ENCODE measurements at regions not wholly inside any gene's neighbourhood (a gene's known extent, or its start where the extent isn't known, plus 50 kb on each side); places are given as distances from the start of the nearest gene placed in this dataset.
"Not testable (repeated sequence)": the region's sequence is repeated elsewhere in the genome, so short reads cannot be mapped to it uniquely, and the experiment has no call there.

DNA sequence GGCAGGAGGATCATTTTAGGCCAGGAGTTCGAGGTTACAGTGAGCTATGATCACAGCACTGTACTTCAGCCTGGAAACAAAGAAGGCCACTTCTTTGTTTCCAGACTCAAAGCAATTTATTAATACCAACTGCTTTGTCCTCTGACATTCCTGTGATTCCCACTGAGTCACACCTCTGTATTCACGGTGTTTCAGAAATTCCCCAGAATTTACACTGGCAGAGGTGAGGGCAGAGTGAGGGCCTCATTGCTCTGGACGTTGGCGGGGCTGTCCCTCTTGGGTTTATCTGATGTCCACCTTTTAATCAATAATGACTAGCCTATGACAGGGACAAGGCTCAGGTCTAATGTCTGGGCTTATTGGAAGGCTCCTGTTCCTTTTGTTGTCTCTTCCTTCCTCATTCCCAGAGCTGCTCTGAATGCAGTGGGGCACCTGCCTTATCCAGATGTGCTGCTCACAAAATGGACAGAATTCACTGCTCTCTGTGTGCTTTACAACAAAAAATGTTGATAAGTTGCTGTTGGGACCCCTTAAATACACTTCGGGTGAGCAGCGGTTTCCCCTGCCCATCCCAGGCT, 160.1 kb downstream of the BCL2L11 start:
- in situ Hi-C loops (cut with HindIII; ENCODE audit: low pct_unique_long_range_greater_than_20kb, low sequenced_read_pairs): not testable (repeated sequence)

GRCh38 chr2:111282162-111282561, 161.4 kb downstream of the BCL2L11 start:
- H3K4me3 ChIP-seq (ENCODE audit: low read depth in 2 of 2, low read length in 2 of 2); intact Hi-C loops (cut with micrococcal nuclease; ENCODE audit: unreplicated experiment); POLR2A ChIA-PET; BruUV-seq (replicated peaks); H3K9me3 ChIP-seq (ENCODE audit: control insufficient read depth, insufficient read depth, low read depth, low read length); H3K36me3 ChIP-seq (ENCODE audit: control insufficient read depth, insufficient read depth, low read length); H3K4me1 ChIP-seq (ENCODE audit: control insufficient read depth, insufficient read depth, low read length); H3K27me3 ChIP-seq (ENCODE audit: control insufficient read depth, insufficient read depth, low read length); in situ Hi-C loops (cut with HindIII; ENCODE audit: low pct_unique_long_range_greater_than_20kb, low sequenced_read_pairs); H3K27ac ChIP-seq (ENCODE audit: low read length); DNase-seq (ENCODE audit: low read depth, low spot score); CTCF ChIA-PET; ATAC-seq: not testable (repeated sequence)

More for the DNA sequence above, 160.1 kb downstream of the BCL2L11 start:
- H3K27ac ChIP-seq (ENCODE audit: low read length); DNase-seq (ENCODE audit: low read depth, low spot score); BruUV-seq (replicated peaks); intact Hi-C loops (cut with micrococcal nuclease; ENCODE audit: unreplicated experiment); POLR2A ChIA-PET; CTCF ChIA-PET; H3K36me3 ChIP-seq (ENCODE audit: control insufficient read depth, insufficient read depth, low read length); H3K4me1 ChIP-seq (ENCODE audit: control insufficient read depth, insufficient read depth, low read length); H3K27me3 ChIP-seq (ENCODE audit: control insufficient read depth, insufficient read depth, low read length); H3K4me3 ChIP-seq (ENCODE audit: low read depth in 2 of 2, low read length in 2 of 2); H3K9me3 ChIP-seq (ENCODE audit: control insufficient read depth, insufficient read depth, low read depth, low read length): not testable (repeated sequence)
- ATAC-seq: peak; percentile 34; the same call in 1 of the 2 replicates

DNA sequence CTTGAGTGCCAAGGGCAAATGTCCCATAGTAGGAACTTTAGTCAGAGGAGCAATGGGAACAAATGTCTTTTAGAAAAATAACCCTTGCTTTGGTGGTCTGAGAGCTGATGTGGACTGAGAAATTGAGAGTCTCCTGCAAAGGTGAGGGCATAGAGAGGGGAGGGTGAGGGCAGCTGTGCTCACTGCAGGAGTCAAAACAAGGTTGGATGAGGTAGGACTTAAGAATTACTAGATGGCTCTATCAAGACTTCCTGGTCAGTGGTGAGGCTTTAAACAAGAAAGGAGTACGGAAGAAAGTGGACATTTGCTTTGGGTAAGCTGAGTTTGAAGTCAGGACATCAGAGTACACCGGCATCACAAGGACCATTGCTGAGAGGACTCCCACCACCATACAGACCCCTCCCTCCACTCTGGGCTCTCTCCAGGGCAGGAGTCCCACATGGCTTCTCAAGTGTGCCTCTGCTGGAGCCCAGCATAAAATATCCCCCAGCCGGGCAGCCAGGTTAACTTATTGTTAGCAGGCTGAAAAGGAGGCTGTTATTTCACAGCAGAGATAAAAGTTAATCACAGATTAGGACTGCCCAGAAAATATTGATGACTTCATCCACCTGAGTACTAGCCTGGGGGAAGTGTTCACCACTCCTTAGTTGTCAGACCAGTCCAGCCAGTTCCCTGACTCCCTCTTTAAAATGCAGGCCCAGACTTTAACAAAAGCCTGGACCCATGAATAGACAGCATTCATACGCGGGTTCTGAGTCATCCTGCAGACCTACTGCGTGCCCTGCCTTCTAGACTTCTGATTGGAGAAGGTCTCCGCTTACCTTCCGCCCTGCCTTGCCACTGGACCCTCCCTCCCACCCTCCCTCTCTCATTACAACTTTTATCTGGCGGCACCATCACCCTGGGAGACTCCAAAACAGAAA, 167.2 kb downstream of the BCL2L11 start:
- H3K9me3 ChIP-seq (ENCODE audit: control insufficient read depth, insufficient read depth, low read depth, low read length); ATAC-seq; DNase-seq (ENCODE audit: low read depth, low spot score); H3K27me3 ChIP-seq (ENCODE audit: control insufficient read depth, insufficient read depth, low read length); intact Hi-C loops (cut with micrococcal nuclease; ENCODE audit: unreplicated experiment); BruUV-seq (replicated peaks); H3K36me3 ChIP-seq (ENCODE audit: control insufficient read depth, insufficient read depth, low read length); H3K4me3 ChIP-seq (ENCODE audit: low read depth in 2 of 2, low read length in 2 of 2); H3K4me1 ChIP-seq (ENCODE audit: control insufficient read depth, insufficient read depth, low read length); H3K27ac ChIP-seq (ENCODE audit: low read length); POLR2A ChIA-PET; in situ Hi-C loops (cut with HindIII; ENCODE audit: low pct_unique_long_range_greater_than_20kb, low sequenced_read_pairs); CTCF ChIA-PET: not testable (repeated sequence)

GRCh38 chr2:111290370-111290769, 169.7 kb downstream of the BCL2L11 start:
- H3K36me3 ChIP-seq (ENCODE audit: control insufficient read depth, insufficient read depth, low read length); ATAC-seq; H3K27me3 ChIP-seq (ENCODE audit: control insufficient read depth, insufficient read depth, low read length); H3K27ac ChIP-seq (ENCODE audit: low read length); BruUV-seq (replicated peaks); DNase-seq (ENCODE audit: low read depth, low spot score); in situ Hi-C loops (cut with HindIII; ENCODE audit: low pct_unique_long_range_greater_than_20kb, low sequenced_read_pairs); CTCF ChIA-PET; POLR2A ChIA-PET; H3K4me3 ChIP-seq (ENCODE audit: low read depth in 2 of 2, low read length in 2 of 2); H3K4me1 ChIP-seq (ENCODE audit: control insufficient read depth, insufficient read depth, low read length); H3K9me3 ChIP-seq (ENCODE audit: control insufficient read depth, insufficient read depth, low read depth, low read length); intact Hi-C loops (cut with micrococcal nuclease; ENCODE audit: unreplicated experiment): not testable (repeated sequence)

DNA sequence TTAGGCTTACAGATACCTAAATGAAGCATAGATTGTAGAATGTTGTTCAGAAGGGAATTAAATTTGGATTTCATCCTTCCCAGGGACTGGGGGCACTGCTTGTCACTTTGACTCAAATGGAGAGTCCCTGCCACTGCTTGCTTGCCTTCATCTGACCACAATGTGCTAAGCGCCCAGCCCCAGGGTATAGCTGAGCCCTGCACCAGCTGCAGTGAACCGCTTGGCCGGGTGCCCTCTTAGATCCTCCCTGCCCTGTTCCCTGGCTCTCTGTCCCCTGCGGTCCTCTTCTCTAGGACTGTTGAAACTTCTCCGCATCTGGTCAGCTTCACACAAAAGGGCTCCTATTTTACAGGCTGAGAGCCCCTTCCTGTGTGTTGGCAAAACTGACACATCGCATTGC, 170.9 kb downstream of the BCL2L11 start:
- H3K4me3 ChIP-seq (ENCODE audit: low read depth in 2 of 2, low read length in 2 of 2); CTCF ChIA-PET; H3K36me3 ChIP-seq (ENCODE audit: control insufficient read depth, insufficient read depth, low read length); H3K9me3 ChIP-seq (ENCODE audit: control insufficient read depth, insufficient read depth, low read depth, low read length); H3K27me3 ChIP-seq (ENCODE audit: control insufficient read depth, insufficient read depth, low read length); DNase-seq (ENCODE audit: low read depth, low spot score); H3K4me1 ChIP-seq (ENCODE audit: control insufficient read depth, insufficient read depth, low read length); BruUV-seq (replicated peaks); intact Hi-C loops (cut with micrococcal nuclease; ENCODE audit: unreplicated experiment); ATAC-seq; H3K27ac ChIP-seq (ENCODE audit: low read length); POLR2A ChIA-PET; in situ Hi-C loops (cut with HindIII; ENCODE audit: low pct_unique_long_range_greater_than_20kb, low sequenced_read_pairs): not testable (repeated sequence)

DNA sequence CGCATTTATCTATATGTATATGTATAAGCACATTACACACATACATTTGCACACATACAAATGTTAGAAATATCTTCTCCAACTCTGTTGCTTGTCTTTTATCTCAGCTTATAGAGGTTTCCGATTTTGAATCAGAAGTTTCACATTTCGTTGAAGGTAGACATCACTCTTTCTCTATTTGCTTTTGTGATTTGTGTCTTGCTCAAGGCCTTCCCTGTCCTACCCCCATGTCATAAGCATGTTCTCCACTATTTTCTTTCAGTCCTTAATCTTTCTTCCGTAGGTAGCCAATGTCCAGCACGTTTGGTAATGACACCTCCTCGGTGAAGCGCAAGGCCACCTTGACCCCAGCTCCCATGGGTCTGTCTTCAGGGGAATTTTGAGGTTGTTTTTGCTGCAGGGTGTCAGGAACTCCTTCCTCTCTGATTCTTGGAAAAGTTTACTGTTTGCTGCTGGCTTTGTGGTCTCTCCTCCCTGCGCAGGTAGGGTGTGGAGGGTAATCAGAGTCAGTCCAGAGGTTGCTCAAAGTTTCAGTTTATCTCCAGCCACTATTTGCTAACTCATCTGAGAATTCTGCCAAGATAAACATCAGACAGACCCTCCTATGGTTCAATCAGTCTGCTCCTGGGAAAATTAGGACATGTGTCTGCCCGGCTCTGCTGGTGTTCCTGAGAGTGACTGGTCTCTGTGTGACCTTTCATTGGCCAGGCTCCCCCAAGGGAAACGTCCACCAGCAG, 171.7 kb downstream of the BCL2L11 start:
- in situ Hi-C loops (cut with HindIII; ENCODE audit: low pct_unique_long_range_greater_than_20kb, low sequenced_read_pairs); H3K4me1 ChIP-seq (ENCODE audit: control insufficient read depth, insufficient read depth, low read length); CTCF ChIA-PET; intact Hi-C loops (cut with micrococcal nuclease; ENCODE audit: unreplicated experiment); POLR2A ChIA-PET; H3K27me3 ChIP-seq (ENCODE audit: control insufficient read depth, insufficient read depth, low read length); H3K4me3 ChIP-seq (ENCODE audit: low read depth in 2 of 2, low read length in 2 of 2); H3K36me3 ChIP-seq (ENCODE audit: control insufficient read depth, insufficient read depth, low read length); ATAC-seq; H3K27ac ChIP-seq (ENCODE audit: low read length); BruUV-seq (replicated peaks); DNase-seq (ENCODE audit: low read depth, low spot score); H3K9me3 ChIP-seq (ENCODE audit: control insufficient read depth, insufficient read depth, low read depth, low read length): not testable (repeated sequence)

DNA sequence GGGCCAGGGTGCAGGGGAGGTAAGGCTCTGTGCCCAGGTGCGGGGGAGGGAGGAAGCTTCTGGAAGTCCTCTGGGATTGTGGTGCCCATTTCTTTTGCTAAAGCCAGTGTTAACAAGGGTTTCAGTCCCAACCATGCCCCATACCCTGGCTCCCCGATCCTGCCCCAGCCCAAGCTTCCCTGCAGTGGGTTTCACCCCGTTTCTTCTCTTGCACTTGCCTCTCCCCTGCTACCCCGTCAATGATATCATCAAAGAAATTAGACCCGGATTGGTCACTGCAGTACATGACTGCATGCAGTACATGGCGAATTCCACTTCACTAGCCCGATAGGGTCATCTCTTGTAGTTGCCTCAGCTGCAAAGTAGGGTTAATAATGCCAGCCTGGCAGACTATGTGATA, 174.0 kb downstream of the BCL2L11 start:
- intact Hi-C loops (cut with micrococcal nuclease; ENCODE audit: unreplicated experiment); H3K4me1 ChIP-seq (ENCODE audit: control insufficient read depth, insufficient read depth, low read length); POLR2A ChIA-PET; H3K36me3 ChIP-seq (ENCODE audit: control insufficient read depth, insufficient read depth, low read length); ATAC-seq; H3K4me3 ChIP-seq (ENCODE audit: low read depth in 2 of 2, low read length in 2 of 2); BruUV-seq (replicated peaks); CTCF ChIA-PET; DNase-seq (ENCODE audit: low read depth, low spot score); in situ Hi-C loops (cut with HindIII; ENCODE audit: low pct_unique_long_range_greater_than_20kb, low sequenced_read_pairs); H3K9me3 ChIP-seq (ENCODE audit: control insufficient read depth, insufficient read depth, low read depth, low read length); H3K27ac ChIP-seq (ENCODE audit: low read length); H3K27me3 ChIP-seq (ENCODE audit: control insufficient read depth, insufficient read depth, low read length): not testable (repeated sequence)
